ENCODE measurements at regions not wholly inside any gene's neighbourhood (a gene's known extent, or its start where the extent isn't known, plus 50 kb on each side); places are given as distances from the start of the nearest gene placed in this dataset.

- TF ChIP-seq CTCF (optimal IDR thresholded peaks at IDR 0.05 in 1 of 3, IDR thresholded peaks at IDR 0.05 in 1 of 3, conservative IDR thresholded peaks at IDR 0.05 in 1 of 3; ENCODE audit: extremely low read depth in 1 of 3, insufficient read depth in 2 of 3, low read length in 3 of 3) (no peak), EZH2 (IDR thresholded peaks at IDR 0.05; ENCODE audit: low read length) (no peak)
Measured at GRCh38 chr13:71260246-71260645, 606.8 kb downstream of the DACH1 start.
